PC-3 (cell line): ENCODE measurements at regions not wholly inside any gene's neighbourhood (a gene's known extent, or its start where the extent isn't known, plus 50 kb on each side); places are given as distances from the start of the nearest gene placed in this dataset.

Experiments
- EZH2 ChIP-seq: fragments of 300-600 bp; sonication (generic); IDR thresholded peaks from one replicate; pipeline ENCODE4 v1.6.1; 2017; ENCODE audit warnings: antibody characterized with exemption, mild to moderate bottlenecking, low read length; ENCODE audit not compliant: unreplicated experiment
- EZH2phosphoT487 ChIP-seq: fragments of 300-600 bp; sonication (generic); IDR thresholded peaks from 2 replicates; pipeline ENCODE4 v1.6.1; 2018; ENCODE audit warnings: mild to moderate bottlenecking, antibody characterized with exemption, low read length, borderline replicate concordance
- TF ChIP-seq, protein P1 (sequence below): fragments of 300-600 bp; sonication (generic); conservative IDR thresholded peaks from 2 replicates; pipeline ENCODE4 v1.5.1; 2017; ENCODE audit warnings: antibody characterized with exemption, low read depth, mild to moderate bottlenecking, low read length

DNA sequence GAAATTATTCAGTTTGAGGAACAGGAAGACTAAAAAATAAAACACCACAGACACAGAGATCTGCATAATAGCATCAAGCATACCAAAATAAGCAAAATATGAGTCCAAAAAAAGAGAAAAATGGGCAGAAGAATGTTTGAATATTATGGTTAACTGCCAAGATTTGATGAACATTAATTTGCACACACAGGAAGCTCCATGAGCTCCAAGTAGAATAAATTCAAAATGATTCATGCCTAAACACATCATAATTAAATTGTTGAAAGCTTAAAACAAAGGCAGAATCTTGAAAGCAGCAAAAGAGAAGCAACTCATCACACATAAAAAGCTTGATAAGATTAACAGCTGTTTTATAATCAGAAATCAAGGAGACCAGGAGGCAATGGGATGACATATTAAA lies 156.6 kb upstream of the ARSJ start:
- TF ChIP-seq, protein P1, sequence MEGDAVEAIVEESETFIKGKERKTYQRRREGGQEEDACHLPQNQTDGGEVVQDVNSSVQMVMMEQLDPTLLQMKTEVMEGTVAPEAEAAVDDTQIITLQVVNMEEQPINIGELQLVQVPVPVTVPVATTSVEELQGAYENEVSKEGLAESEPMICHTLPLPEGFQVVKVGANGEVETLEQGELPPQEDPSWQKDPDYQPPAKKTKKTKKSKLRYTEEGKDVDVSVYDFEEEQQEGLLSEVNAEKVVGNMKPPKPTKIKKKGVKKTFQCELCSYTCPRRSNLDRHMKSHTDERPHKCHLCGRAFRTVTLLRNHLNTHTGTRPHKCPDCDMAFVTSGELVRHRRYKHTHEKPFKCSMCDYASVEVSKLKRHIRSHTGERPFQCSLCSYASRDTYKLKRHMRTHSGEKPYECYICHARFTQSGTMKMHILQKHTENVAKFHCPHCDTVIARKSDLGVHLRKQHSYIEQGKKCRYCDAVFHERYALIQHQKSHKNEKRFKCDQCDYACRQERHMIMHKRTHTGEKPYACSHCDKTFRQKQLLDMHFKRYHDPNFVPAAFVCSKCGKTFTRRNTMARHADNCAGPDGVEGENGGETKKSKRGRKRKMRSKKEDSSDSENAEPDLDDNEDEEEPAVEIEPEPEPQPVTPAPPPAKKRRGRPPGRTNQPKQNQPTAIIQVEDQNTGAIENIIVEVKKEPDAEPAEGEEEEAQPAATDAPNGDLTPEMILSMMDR = no peak
- TF ChIP-seq EZH2phosphoT487 = no peak
- no peak for TF ChIP-seq EZH2
